PC-3 (cell line): ENCODE measurements at regions not wholly inside any gene's neighbourhood (a gene's known extent, or its start where the extent isn't known, plus 50 kb on each side); places are given as distances from the start of the nearest gene placed in this dataset.

Source experiments
- ATAC-seq: fragments of 200-7000 bp; cut with Tn5 transposase; 2 replicates; pipeline ENCODE4 v1.9.1; 2020; ENCODE audit warnings: mild to moderate bottlenecking, moderate library complexity
- BruUV-seq: library from RNA; stranded (reverse); fragments of 400-500 nt; replicated peaks from 2 replicates; lab custom pipeline; 2021; lab: Mats Ljungman, UMichigan
- CTCF ChIA-PET: fragments of 300-600 bp; sonication (Branson Sonifier 250); formaldehyde crosslinking; loops from one replicate; lab custom pipeline; 2022; ENCODE audit warnings: antibody characterized with exemption; lab: Charles Lee
- POLR2A ChIA-PET: fragments of 300-600 bp; sonication (Branson Sonifier 250); formaldehyde crosslinking; loops from one replicate; lab custom pipeline; 2022; ENCODE audit warnings: antibody characterized with exemption; ENCODE audit not compliant: unreplicated experiment; lab: Charles Lee
- DNase-seq: peaks from one replicate; pipeline ENCODE4 v3.0.0-alpha.2; 2015
- H2AFZ ChIP-seq: fragments of 300-600 bp; sonication (generic); 2 replicates; pipeline ENCODE4 v1.6.0; 2016; ENCODE audit warnings: antibody characterized with exemption, low read length
- H3F3A ChIP-seq: fragments of 300-600 bp; sonication (generic); one replicate; pipeline ENCODE4 v1.6.0; 2017; ENCODE audit warnings: antibody characterized with exemption, low read length, control low read depth, mild to moderate bottlenecking; ENCODE audit not compliant: unreplicated experiment
- H3K27ac ChIP-seq: fragments of 300-600 bp; sonication (generic); 2 replicates; pipeline ENCODE4 v1.5.1; 2016; ENCODE audit warnings: mild to moderate bottlenecking, low read length
- H3K27me3 ChIP-seq: fragments of 300-600 bp; sonication (generic); 2 replicates; pipeline ENCODE4 v1.6.1; 2016; ENCODE audit warnings: low read length, mixed read lengths
- H3K36me3 ChIP-seq: fragments of 300-600 bp; sonication (generic); 2 replicates; pipeline ENCODE4 v1.6.1; 2016; ENCODE audit warnings: low read depth, mixed run types, low read length, mixed read lengths
- H3K4me1 ChIP-seq: fragments of 300-600 bp; sonication (generic); 2 replicates; pipeline ENCODE4 v1.5.1; 2016; ENCODE audit warnings: low read length; ENCODE audit not compliant: insufficient read depth
- H3K4me2 ChIP-seq: fragments of 300-600 bp; sonication (generic); 2 replicates; pipeline ENCODE4 v1.6.0; 2016; ENCODE audit warnings: low read length
- H3K4me3 ChIP-seq: fragments of 300-600 bp; sonication (generic); 2 replicates; pipeline ENCODE4 v1.5.1; 2016; ENCODE audit warnings: mild to moderate bottlenecking, low read length, mixed read lengths
- H3K79me2 ChIP-seq: fragments of 300-600 bp; sonication (generic); 2 replicates; pipeline ENCODE4 v1.6.1; 2017; ENCODE audit warnings: low read length, mixed read lengths
- H3K9ac ChIP-seq: fragments of 300-600 bp; sonication (generic); 2 replicates; pipeline ENCODE4 v1.6.0; 2016; ENCODE audit warnings: mild to moderate bottlenecking, low read length
- H3K9me2 ChIP-seq: fragments of 300-600 bp; sonication (generic); replicated peaks from 2 replicates; pipeline ENCODE4 v1.6.1; 2016; ENCODE audit warnings: mixed run types, low read length, mixed read lengths
- H3K9me3 ChIP-seq: fragments of 300-600 bp; sonication (generic); 2 replicates; pipeline ENCODE4 v1.6.1; 2016; ENCODE audit warnings: low read length, mixed read lengths
- H4K20me1 ChIP-seq: fragments of 300-600 bp; sonication (generic); 2 replicates; pipeline ENCODE4 v1.6.1; 2016; ENCODE audit warnings: low read length, mixed read lengths
- EZH2 ChIP-seq: fragments of 300-600 bp; sonication (generic); IDR thresholded peaks from one replicate; pipeline ENCODE4 v1.6.1; 2017; ENCODE audit warnings: antibody characterized with exemption, mild to moderate bottlenecking, low read length; ENCODE audit not compliant: unreplicated experiment
- EZH2phosphoT487 ChIP-seq: fragments of 300-600 bp; sonication (generic); IDR thresholded peaks from 2 replicates; pipeline ENCODE4 v1.6.1; 2018; ENCODE audit warnings: mild to moderate bottlenecking, antibody characterized with exemption, low read length, borderline replicate concordance
- intact Hi-C: fragments of 100-400 bp; cut with micrococcal nuclease; formaldehyde crosslinking; loops from 2 replicates; pipeline ENCODE4 v1.9.0; 2023
- TF ChIP-seq, protein P1 (sequence below): fragments of 300-600 bp; sonication (generic); conservative IDR thresholded peaks from 2 replicates; pipeline ENCODE4 v1.5.1; 2017; ENCODE audit warnings: antibody characterized with exemption, low read depth, mild to moderate bottlenecking, low read length

DNA sequence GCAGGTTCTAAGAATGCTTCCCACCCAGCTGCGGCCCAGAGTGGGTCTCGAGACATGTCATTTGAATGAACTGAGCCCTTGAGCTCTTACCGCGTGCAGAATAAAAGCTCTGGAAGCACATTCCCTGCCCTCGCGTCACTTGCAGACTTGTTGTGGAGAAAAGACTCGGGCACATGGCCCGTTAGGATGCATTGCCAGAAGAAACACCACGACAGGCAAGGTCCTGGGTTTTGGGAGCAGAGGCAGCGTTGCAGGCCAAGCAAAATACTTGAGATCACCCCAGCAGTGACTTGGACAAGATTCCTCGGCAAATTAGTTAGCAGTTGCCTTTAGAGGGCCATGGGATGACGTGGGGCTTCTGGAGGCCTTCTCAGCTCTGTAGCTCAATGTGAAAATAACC, 170.8 kb upstream of the MSX2 start:
- no peaks in the 10 kb centered on the region for H3K36me3 ChIP-seq
- H3K9me2 ChIP-seq, result no peaks in the 10 kb centered on the region
- DNase-seq (no peak), ATAC-seq (no peak)
- TF ChIP-seq EZH2phosphoT487 (no peak), EZH2 (no peak)
- TF ChIP-seq, protein P1, sequence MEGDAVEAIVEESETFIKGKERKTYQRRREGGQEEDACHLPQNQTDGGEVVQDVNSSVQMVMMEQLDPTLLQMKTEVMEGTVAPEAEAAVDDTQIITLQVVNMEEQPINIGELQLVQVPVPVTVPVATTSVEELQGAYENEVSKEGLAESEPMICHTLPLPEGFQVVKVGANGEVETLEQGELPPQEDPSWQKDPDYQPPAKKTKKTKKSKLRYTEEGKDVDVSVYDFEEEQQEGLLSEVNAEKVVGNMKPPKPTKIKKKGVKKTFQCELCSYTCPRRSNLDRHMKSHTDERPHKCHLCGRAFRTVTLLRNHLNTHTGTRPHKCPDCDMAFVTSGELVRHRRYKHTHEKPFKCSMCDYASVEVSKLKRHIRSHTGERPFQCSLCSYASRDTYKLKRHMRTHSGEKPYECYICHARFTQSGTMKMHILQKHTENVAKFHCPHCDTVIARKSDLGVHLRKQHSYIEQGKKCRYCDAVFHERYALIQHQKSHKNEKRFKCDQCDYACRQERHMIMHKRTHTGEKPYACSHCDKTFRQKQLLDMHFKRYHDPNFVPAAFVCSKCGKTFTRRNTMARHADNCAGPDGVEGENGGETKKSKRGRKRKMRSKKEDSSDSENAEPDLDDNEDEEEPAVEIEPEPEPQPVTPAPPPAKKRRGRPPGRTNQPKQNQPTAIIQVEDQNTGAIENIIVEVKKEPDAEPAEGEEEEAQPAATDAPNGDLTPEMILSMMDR, result no peak
- no peaks in the 10 kb centered on the region for H3K9me3 ChIP-seq
- no peaks in the 10 kb centered on the region for H3K4me1 ChIP-seq
- no peak overlapping the region for H3K27ac ChIP-seq
- CTCF ChIA-PET, result no interaction called here
- no peaks in the 10 kb centered on the region for H3K79me2 ChIP-seq
- no TSS peak for BruUV-seq
- POLR2A ChIA-PET, result no interaction called here
- intact Hi-C loops, result no loop called here
- H2AFZ ChIP-seq, result no peak overlapping the region
- H3K4me3 ChIP-seq, result no peak overlapping the region
- H3K9ac ChIP-seq, result no peak overlapping the region
- H3K27me3 ChIP-seq, result no peaks in the 10 kb centered on the region
- H4K20me1 ChIP-seq, result no peaks in the 10 kb centered on the region
- H3F3A ChIP-seq, result no peaks in the 10 kb centered on the region
- H3K4me2 ChIP-seq, result no peak overlapping the region

DNA sequence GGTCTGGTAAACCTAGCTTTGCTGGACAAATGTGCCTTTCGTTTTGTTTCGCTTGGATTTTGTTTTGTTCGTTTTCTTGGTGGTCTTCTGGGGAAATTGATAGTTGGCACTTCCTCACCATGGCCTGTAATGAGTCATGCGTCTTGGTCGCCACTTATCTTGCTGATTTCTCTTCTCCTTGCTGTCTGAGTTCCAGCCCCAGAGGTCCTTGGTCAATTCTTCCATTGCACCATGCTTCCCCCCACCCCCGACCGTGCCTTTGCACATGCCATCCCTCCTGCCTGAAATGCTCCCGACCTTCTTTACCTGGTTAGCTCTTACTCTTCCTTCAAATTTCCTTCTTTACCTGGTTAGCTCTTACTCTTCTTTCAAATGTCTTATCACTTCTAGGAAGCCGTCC, 168.7 kb upstream of the MSX2 start:
- Histone ChIP-seq H3K27ac (no peak overlapping the region), H3K9me3 (no peaks in the 10 kb centered on the region), H3K36me3 (no peaks in the 10 kb centered on the region), H2AFZ (no peak overlapping the region), H3K9me2 (no peaks in the 10 kb centered on the region), H3K4me2 (no peak overlapping the region), H3F3A (no peaks in the 10 kb centered on the region), H3K27me3 (no peaks in the 10 kb centered on the region), H3K4me3 (no peak overlapping the region), H3K79me2 (no peaks in the 10 kb centered on the region), H3K9ac (no peak overlapping the region), H3K4me1 (no peaks in the 10 kb centered on the region), H4K20me1 (no peaks in the 10 kb centered on the region)
- ChIA-PET POLR2A (no interaction called here), CTCF (no interaction called here)
- TF ChIP-seq EZH2 (no peak), EZH2phosphoT487 (no peak)
- TF ChIP-seq, protein P1, result no peak
- intact Hi-C loops, result no loop called here
- no peak for ATAC-seq
- no peak for DNase-seq
- no TSS peak for BruUV-seq

DNA sequence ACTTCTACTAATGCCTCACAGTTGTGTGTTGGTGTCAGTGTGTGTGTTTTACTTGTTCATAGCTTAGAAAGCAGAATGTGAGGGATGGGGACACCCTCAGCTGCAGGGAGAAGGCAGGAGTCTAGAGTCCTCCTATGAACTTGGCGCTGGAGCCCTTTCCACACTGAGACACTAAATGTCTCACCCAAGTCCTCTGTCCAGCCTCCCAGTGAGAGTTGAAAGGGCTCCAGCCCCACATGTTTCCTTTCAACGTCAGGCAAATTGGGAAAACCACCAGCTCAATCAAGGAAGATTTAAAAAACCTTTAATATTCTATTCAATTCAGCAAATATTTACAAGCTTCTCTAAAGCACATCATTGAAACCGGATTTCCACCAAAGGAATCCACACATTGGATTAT, 167.6 kb upstream of the MSX2 start:
- Histone ChIP-seq H3K79me2 (no peaks in the 10 kb centered on the region), H3K9me3 (no peaks in the 10 kb centered on the region), H3F3A (no peaks in the 10 kb centered on the region), H4K20me1 (no peaks in the 10 kb centered on the region), H3K27ac (no peak overlapping the region), H3K4me3 (no peak overlapping the region), H3K27me3 (no peaks in the 10 kb centered on the region), H3K4me2 (no peak overlapping the region), H2AFZ (no peak overlapping the region), H3K4me1 (no peaks in the 10 kb centered on the region), H3K36me3 (no peaks in the 10 kb centered on the region), H3K9ac (no peak overlapping the region), H3K9me2 (no peaks in the 10 kb centered on the region)
- no TSS peak for BruUV-seq
- CTCF ChIA-PET, result no interaction called here
- TF ChIP-seq EZH2, result no peak
- no peak for TF ChIP-seq EZH2phosphoT487
- TF ChIP-seq, protein P1, result no peak
- POLR2A ChIA-PET, result no interaction called here
- ATAC-seq (no peak), DNase-seq (no peak)
- intact Hi-C loops, result no loop called here
